Peyer's patch (tissue), 4 donors: ENCODE measurements at regions not wholly inside any gene's neighbourhood (a gene's known extent, or its start where the extent isn't known, plus 50 kb on each side); places are given as distances from the start of the nearest gene placed in this dataset.

Experiments
- POLR2A ChIP-seq, 2 donors: fragments of 450-650 bp; IDR thresholded peaks; one replicate each; pipeline ENCODE4 v1.5.1; 2017; ENCODE audit warnings: antibody characterized with exemption in 2 of 2, mild to moderate bottlenecking in 2 of 2, moderate library complexity in 2 of 2
- TF ChIP-seq, protein P1 (sequence below), 6 experiments: fragments of 450-650 bp in 4 of 6; fragments of 200-600 bp in 2 of 6; sonication (generic) in 1 of 6; IDR thresholded peaks; one replicate each; pipeline ENCODE4 v1.5.1; 2017 to 2019; ENCODE audit warnings: antibody characterized with exemption in 6 of 6, mild to moderate bottlenecking in 3 of 6, moderate library complexity in 1 of 6

DNA sequence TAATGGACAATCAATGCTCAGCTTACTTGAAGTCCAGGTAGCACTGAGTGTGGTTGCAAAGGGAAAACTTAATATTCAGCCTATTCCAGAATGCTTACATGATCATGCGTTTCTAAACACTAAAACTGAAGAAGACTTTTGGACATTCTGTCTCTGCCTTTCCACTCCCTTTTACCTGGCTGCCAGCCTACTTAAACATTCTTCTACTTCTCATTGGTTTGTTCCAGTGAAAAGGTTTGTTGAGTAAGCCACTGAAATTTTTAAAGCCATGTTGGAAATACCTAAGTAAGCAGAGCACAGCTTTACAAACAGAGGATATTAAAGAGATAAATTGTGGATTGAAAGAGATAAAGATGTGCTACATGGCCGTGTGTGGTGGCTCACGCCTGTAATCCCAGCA, 1280.8 kb upstream of the AUTS2 start:
- TF ChIP-seq, protein P1, sequence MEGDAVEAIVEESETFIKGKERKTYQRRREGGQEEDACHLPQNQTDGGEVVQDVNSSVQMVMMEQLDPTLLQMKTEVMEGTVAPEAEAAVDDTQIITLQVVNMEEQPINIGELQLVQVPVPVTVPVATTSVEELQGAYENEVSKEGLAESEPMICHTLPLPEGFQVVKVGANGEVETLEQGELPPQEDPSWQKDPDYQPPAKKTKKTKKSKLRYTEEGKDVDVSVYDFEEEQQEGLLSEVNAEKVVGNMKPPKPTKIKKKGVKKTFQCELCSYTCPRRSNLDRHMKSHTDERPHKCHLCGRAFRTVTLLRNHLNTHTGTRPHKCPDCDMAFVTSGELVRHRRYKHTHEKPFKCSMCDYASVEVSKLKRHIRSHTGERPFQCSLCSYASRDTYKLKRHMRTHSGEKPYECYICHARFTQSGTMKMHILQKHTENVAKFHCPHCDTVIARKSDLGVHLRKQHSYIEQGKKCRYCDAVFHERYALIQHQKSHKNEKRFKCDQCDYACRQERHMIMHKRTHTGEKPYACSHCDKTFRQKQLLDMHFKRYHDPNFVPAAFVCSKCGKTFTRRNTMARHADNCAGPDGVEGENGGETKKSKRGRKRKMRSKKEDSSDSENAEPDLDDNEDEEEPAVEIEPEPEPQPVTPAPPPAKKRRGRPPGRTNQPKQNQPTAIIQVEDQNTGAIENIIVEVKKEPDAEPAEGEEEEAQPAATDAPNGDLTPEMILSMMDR (IDR thresholded peaks at IDR 0.05): no peak
- TF ChIP-seq POLR2A (IDR thresholded peaks at IDR 0.05): no peak
